IgD-negative memory B cell (primary cell): ENCODE measurements at regions not wholly inside any gene's neighbourhood (a gene's known extent, or its start where the extent isn't known, plus 50 kb on each side); places are given as distances from the start of the nearest gene placed in this dataset.
"Not testable (repeated sequence)": the region's sequence is repeated elsewhere in the genome, so short reads cannot be mapped to it uniquely, and the experiment has no call there.

Experiments
- H3K27ac Mint-ChIP-seq, 3 donors: one replicate each; pipeline ENCODE4 v1.8.0; 2020 to 2022; ENCODE audit warnings: mild to moderate bottlenecking in 3 of 3, mixed read lengths in 3 of 3, moderate library complexity in 1 of 3
- H3K27me3 Mint-ChIP-seq: one replicate; pipeline ENCODE4 v1.8.0; 2021; ENCODE audit warnings: mixed read lengths
- H3K36me3 Mint-ChIP-seq: one replicate; pipeline ENCODE4 v1.8.0; 2020; ENCODE audit warnings: mild to moderate bottlenecking, mixed read lengths
- H3K4me1 Mint-ChIP-seq, 3 donors: one replicate each; pipeline ENCODE4 v1.8.0; 2020 to 2022; ENCODE audit warnings: mixed read lengths in 3 of 3, mild to moderate bottlenecking in 1 of 3
- H3K4me3 Mint-ChIP-seq, 4 donors: one replicate each; pipeline ENCODE4 v1.8.0; 2020 to 2022; ENCODE audit warnings: mild to moderate bottlenecking in 4 of 4, mixed read lengths in 4 of 4, moderate library complexity in 3 of 4
- H3K9me3 Mint-ChIP-seq, 3 donors: one replicate each; pipeline ENCODE4 v1.8.0; 2020 to 2021; ENCODE audit warnings: mixed read lengths in 3 of 3, mild to moderate bottlenecking in 1 of 3

- H3K4me1 Mint-ChIP-seq: no peaks in the 10 kb centered on the region
- H3K36me3 Mint-ChIP-seq: no peaks in the 10 kb centered on the region
- H3K4me3 Mint-ChIP-seq: no peak overlapping the region
- H3K9me3 Mint-ChIP-seq: no peaks in the 10 kb centered on the region
- H3K27ac Mint-ChIP-seq: no peak overlapping the region
- peaks cover 2% of the 10 kb centered on the region for H3K27me3 Mint-ChIP-seq
These were observed 273.5 kb upstream of the PLPP4 start for GRCh38 chr10:120183546-120183945.

GRCh38 chr10:120184547-120185337 lies 272.3 kb upstream of the PLPP4 start:
- H3K36me3 Mint-ChIP-seq: no peaks in the 10 kb centered on the region
- H3K4me1 Mint-ChIP-seq: no peaks in the 10 kb centered on the region
- H3K27me3 Mint-ChIP-seq: peaks cover 2% of the 10 kb centered on the region
- H3K4me3 Mint-ChIP-seq: no peak overlapping the region
- H3K9me3 Mint-ChIP-seq: no peaks in the 10 kb centered on the region
- H3K27ac Mint-ChIP-seq: no peak overlapping the region

GRCh38 chr10:120186506-120186905 lies 270.5 kb upstream of the PLPP4 start:
- H3K4me3 Mint-ChIP-seq: no peak overlapping the region
- no peaks in the 10 kb centered on the region for H3K9me3 Mint-ChIP-seq
- H3K27ac Mint-ChIP-seq: no peak overlapping the region
- no peaks in the 10 kb centered on the region for H3K4me1 Mint-ChIP-seq
- no peaks in the 10 kb centered on the region for H3K36me3 Mint-ChIP-seq
- H3K27me3 Mint-ChIP-seq: peaks cover 2% of the 10 kb centered on the region

- H3K36me3 Mint-ChIP-seq, H3K9me3 Mint-ChIP-seq, H3K4me3 Mint-ChIP-seq, H3K4me1 Mint-ChIP-seq, H3K27me3 Mint-ChIP-seq: not testable (repeated sequence)
- H3K27ac Mint-ChIP-seq: peak overlapping the region in 1 of 3 donors; percentile 57
These were observed 269.9 kb upstream of the PLPP4 start for GRCh38 chr10:120187168-120187567.

- Mint-ChIP-seq H3K4me3 (no peak overlapping the region), H3K4me1 (no peaks in the 10 kb centered on the region), H3K27me3 (peaks cover 2% of the 10 kb centered on the region), H3K36me3 (no peaks in the 10 kb centered on the region), H3K9me3 (no peaks in the 10 kb centered on the region), H3K27ac (no peak overlapping the region)
These were observed 268.1 kb upstream of the PLPP4 start for GRCh38 chr10:120188950-120189349.

GRCh38 chr10:120195984-120196712 lies 260.9 kb upstream of the PLPP4 start:
- Mint-ChIP-seq H3K27ac (no peak overlapping the region), H3K4me1 (no peaks in the 10 kb centered on the region), H3K4me3 (no peak overlapping the region), H3K36me3 (no peaks in the 10 kb centered on the region), H3K9me3 (peaks cover 0 to 2% (median 0%) of the 10 kb centered on the region in 3 donors), H3K27me3 (no peaks in the 10 kb centered on the region)

GRCh38 chr10:120204877-120205276 lies 252.2 kb upstream of the PLPP4 start:
- no peaks in the 10 kb centered on the region for H3K36me3 Mint-ChIP-seq

GRCh38 chr10:120205368-120206018 lies 251.5 kb upstream of the PLPP4 start:
- Mint-ChIP-seq H3K4me3 (no peak overlapping the region), H3K4me1 (no peaks in the 10 kb centered on the region), H3K36me3 (no peaks in the 10 kb centered on the region), H3K9me3 (peaks cover 0 to 1% (median 0%) of the 10 kb centered on the region in 3 donors), H3K27ac (no peak overlapping the region), H3K27me3 (peaks cover 16% of the 10 kb centered on the region)

More at GRCh38 chr10:120204877-120205276, 252.2 kb upstream of the PLPP4 start:
- peaks cover 16% of the 10 kb centered on the region for H3K27me3 Mint-ChIP-seq
- no peak overlapping the region for H3K4me3 Mint-ChIP-seq
- H3K27ac Mint-ChIP-seq: no peak overlapping the region
- no peaks in the 10 kb centered on the region for H3K4me1 Mint-ChIP-seq
- peaks cover 0 to 1% (median 0%) of the 10 kb centered on the region in 3 donors for H3K9me3 Mint-ChIP-seq

- no peak overlapping the region for H3K27ac Mint-ChIP-seq
- H3K4me3 Mint-ChIP-seq: no peak overlapping the region
- H3K36me3 Mint-ChIP-seq: no peaks in the 10 kb centered on the region
- no peaks in the 10 kb centered on the region for H3K4me1 Mint-ChIP-seq
- peaks cover 0 to 5% (median 0%) of the 10 kb centered on the region in 3 donors for H3K9me3 Mint-ChIP-seq
- H3K27me3 Mint-ChIP-seq: peaks cover 12% of the 10 kb centered on the region
These were observed 248.5 kb upstream of the PLPP4 start for GRCh38 chr10:120208488-120208887.

- H3K4me1 Mint-ChIP-seq: no peaks in the 10 kb centered on the region
- no peak overlapping the region for H3K4me3 Mint-ChIP-seq
- H3K36me3 Mint-ChIP-seq: no peaks in the 10 kb centered on the region
- peaks cover 0 to 5% (median under 1%) of the 10 kb centered on the region in 3 donors for H3K9me3 Mint-ChIP-seq
- no peak overlapping the region for H3K27ac Mint-ChIP-seq
- H3K27me3 Mint-ChIP-seq: peaks cover 12% of the 10 kb centered on the region
These were observed 247.8 kb upstream of the PLPP4 start for GRCh38 chr10:120209124-120209762.

GRCh38 chr10:120212275-120212674 lies 244.8 kb upstream of the PLPP4 start:
- Mint-ChIP-seq H3K27ac (no peak overlapping the region), H3K27me3 (peaks cover 5% of the 10 kb centered on the region), H3K4me1 (no peaks in the 10 kb centered on the region), H3K9me3 (peaks cover 0 to 5% (median 1%) of the 10 kb centered on the region in 3 donors), H3K36me3 (no peaks in the 10 kb centered on the region), H3K4me3 (no peak overlapping the region)

- not testable (repeated sequence) for H3K4me1 Mint-ChIP-seq
These were observed 243.7 kb upstream of the PLPP4 start for GRCh38 chr10:120213283-120213682.

GRCh38 chr10:120217736-120218135 lies 239.3 kb upstream of the PLPP4 start:
- Mint-ChIP-seq H3K27me3 (peaks cover 2% of the 10 kb centered on the region), H3K9me3 (peaks cover 0 to 6% (median under 1%) of the 10 kb centered on the region in 3 donors), H3K4me3 (no peak overlapping the region), H3K4me1 (peaks cover 0 to under 1% (median 0%) of the 10 kb centered on the region in 3 donors), H3K27ac (no peak overlapping the region), H3K36me3 (no peaks in the 10 kb centered on the region)

More at GRCh38 chr10:120213283-120213682, 243.7 kb upstream of the PLPP4 start:
- not testable (repeated sequence) for H3K27me3 Mint-ChIP-seq, H3K36me3 Mint-ChIP-seq, H3K27ac Mint-ChIP-seq, H3K4me3 Mint-ChIP-seq, H3K9me3 Mint-ChIP-seq

GRCh38 chr10:120221873-120222485 lies 235.0 kb upstream of the PLPP4 start:
- Mint-ChIP-seq H3K27ac (no peak overlapping the region), H3K27me3 (no peaks in the 10 kb centered on the region), H3K4me1 (peaks cover 0 to 2% (median 0%) of the 10 kb centered on the region in 3 donors), H3K4me3 (no peak overlapping the region), H3K36me3 (no peaks in the 10 kb centered on the region), H3K9me3 (peaks cover 0 to 8% (median 5%) of the 10 kb centered on the region in 3 donors)
